MM.1S (cell line): ENCODE measurements at regions not wholly inside any gene's neighbourhood (a gene's known extent, or its start where the extent isn't known, plus 50 kb on each side); places are given as distances from the start of the nearest gene placed in this dataset.

Experiments
- DNase-seq: peaks from one replicate; pipeline ENCODE4 v3.0.0-alpha.2; 2015
- H2AFZ ChIP-seq: fragments of 300-600 bp; sonication (generic); 2 replicates; pipeline ENCODE4 v1.6.0; 2016; ENCODE audit warnings: antibody characterized with exemption, low read length
- H3F3A ChIP-seq: fragments of 300-600 bp; sonication (generic); 2 replicates; pipeline ENCODE4 v1.6.1; 2016; ENCODE audit warnings: mild to moderate bottlenecking, antibody characterized with exemption, low read length, moderate library complexity, mixed read lengths; ENCODE audit not compliant: insufficient read depth
- H3K27ac ChIP-seq: fragments of 300-600 bp; sonication (generic); 2 replicates; pipeline ENCODE4 v1.5.1; 2016; ENCODE audit warnings: mild to moderate bottlenecking, low read length
- H3K27me3 ChIP-seq: fragments of 300-600 bp; sonication (generic); replicated peaks from 2 replicates; pipeline ENCODE4 v1.6.0; 2016; ENCODE audit warnings: low read length; ENCODE audit not compliant: insufficient read depth
- H3K36me3 ChIP-seq: fragments of 300-600 bp; sonication (generic); replicated peaks from 2 replicates; pipeline ENCODE4 v1.6.1; 2016; ENCODE audit warnings: mild to moderate bottlenecking, low read length, mixed read lengths; ENCODE audit not compliant: insufficient read depth
- H3K4me1 ChIP-seq: fragments of 300-600 bp; sonication (generic); 2 replicates; pipeline ENCODE4 v1.6.1; 2016; ENCODE audit warnings: low read length, mixed read lengths
- H3K4me2 ChIP-seq: fragments of 300-600 bp; sonication (generic); 2 replicates; pipeline ENCODE4 v1.6.0; 2016; ENCODE audit warnings: low read depth, low read length
- H3K4me3 ChIP-seq: fragments of 300-600 bp; sonication (generic); 2 replicates; pipeline ENCODE4 v1.5.1; 2016; ENCODE audit warnings: low read length, mixed read lengths
- H3K79me2 ChIP-seq: fragments of 300-600 bp; sonication (generic); 2 replicates; pipeline ENCODE4 v1.6.1; 2016; ENCODE audit warnings: mixed run types, low read length, mixed read lengths
- H3K9ac ChIP-seq: fragments of 300-600 bp; sonication (generic); 2 replicates; pipeline ENCODE4 v1.6.1; 2016; ENCODE audit warnings: low read length, mixed read lengths
- H3K9me2 ChIP-seq: fragments of 300-600 bp; sonication (generic); replicated peaks from 2 replicates; pipeline ENCODE4 v1.6.1; 2016; ENCODE audit warnings: mild to moderate bottlenecking, low read length, mixed read lengths; ENCODE audit not compliant: insufficient read depth
- H3K9me3 ChIP-seq: fragments of 300-600 bp; sonication (generic); replicated peaks from 2 replicates; pipeline ENCODE4 v1.6.1; 2016; ENCODE audit warnings: mild to moderate bottlenecking, low read length, mixed read lengths; ENCODE audit not compliant: insufficient read depth
- H4K20me1 ChIP-seq: fragments of 300-600 bp; sonication (generic); 2 replicates; pipeline ENCODE4 v1.6.1; 2016; ENCODE audit warnings: mild to moderate bottlenecking, low read length, moderate library complexity, mixed read lengths; ENCODE audit not compliant: insufficient read depth
- CTCF ChIP-seq: fragments of 300-600 bp; sonication (generic); IDR thresholded peaks from 2 replicates; pipeline ENCODE4 v1.5.1; 2016; ENCODE audit warnings: antibody characterized with exemption, low read length, mixed read lengths
- EZH2 ChIP-seq: fragments of 300-600 bp; sonication (generic); optimal IDR thresholded peaks from 2 replicates; pipeline ENCODE3; 2017; ENCODE audit warnings: low read depth, mild to moderate bottlenecking, antibody characterized with exemption, low read length, mixed read lengths
- EZH2phosphoT487 ChIP-seq: fragments of 300-600 bp; sonication (generic); IDR thresholded peaks from 2 replicates; pipeline ENCODE4 v1.6.1; 2018; ENCODE audit warnings: antibody characterized with exemption, low read length

- H3F3A ChIP-seq: 0 out of 2 replicates have a peak, but pooled peaks cover 11% of the 10 kb centered on the region
- no peaks in the 10 kb centered on the region for H3K9me2 ChIP-seq
- no peak overlapping the region for H3K9ac ChIP-seq
- no peak overlapping the region for H3K4me2 ChIP-seq
- no peak for DNase-seq
- TF ChIP-seq EZH2 (no peak), EZH2phosphoT487 (no peak), CTCF (no peak)
- H3K36me3 ChIP-seq: no peaks in the 10 kb centered on the region
- H4K20me1 ChIP-seq: no peaks in the 10 kb centered on the region
- peaks cover 17% of the 10 kb centered on the region for H3K4me1 ChIP-seq
- no peaks in the 10 kb centered on the region for H3K27me3 ChIP-seq
- H3K4me3 ChIP-seq: no peak overlapping the region
- H3K27ac ChIP-seq: no peak overlapping the region
- no peaks in the 10 kb centered on the region for H3K9me3 ChIP-seq
- no peak overlapping the region for H2AFZ ChIP-seq
- no peaks in the 10 kb centered on the region for H3K79me2 ChIP-seq
Measured at GRCh38 chr2:134089454-134089853, 164.4 kb upstream of the MGAT5 start.

- Histone ChIP-seq H3K9me3 (no peaks in the 10 kb centered on the region), H3F3A (no peaks in the 10 kb centered on the region), H2AFZ (no peak overlapping the region), H3K9ac (no peak overlapping the region), H3K27me3 (no peaks in the 10 kb centered on the region), H3K27ac (no peak overlapping the region), H3K79me2 (no peaks in the 10 kb centered on the region), H3K4me3 (no peak overlapping the region), H3K4me2 (no peak overlapping the region), H3K9me2 (no peaks in the 10 kb centered on the region), H3K4me1 (no peaks in the 10 kb centered on the region), H3K36me3 (no peaks in the 10 kb centered on the region), H4K20me1 (no peaks in the 10 kb centered on the region)
- no peak for TF ChIP-seq EZH2phosphoT487
- TF ChIP-seq EZH2: no peak
- TF ChIP-seq CTCF: no peak
- DNase-seq: no peak
Measured at GRCh38 chr2:134097740-134098139, 156.1 kb upstream of the MGAT5 start.

- H4K20me1 ChIP-seq: no peaks in the 10 kb centered on the region
- no peaks in the 10 kb centered on the region for H3K79me2 ChIP-seq
- H2AFZ ChIP-seq: no peak overlapping the region
- no peaks in the 10 kb centered on the region for H3K4me1 ChIP-seq
- H3K27ac ChIP-seq: no peak overlapping the region
- DNase-seq: no peak
- no peaks in the 10 kb centered on the region for H3K9me2 ChIP-seq
- no peaks in the 10 kb centered on the region for H3K27me3 ChIP-seq
- H3F3A ChIP-seq: no peaks in the 10 kb centered on the region
- H3K9me3 ChIP-seq: no peaks in the 10 kb centered on the region
- H3K4me3 ChIP-seq: no peak overlapping the region
- no peak overlapping the region for H3K4me2 ChIP-seq
- no peak overlapping the region for H3K9ac ChIP-seq
- TF ChIP-seq EZH2: no peak
- TF ChIP-seq EZH2phosphoT487: no peak
- no peak for TF ChIP-seq CTCF
- no peaks in the 10 kb centered on the region for H3K36me3 ChIP-seq
Measured at GRCh38 chr2:134098321-134098720, 155.6 kb upstream of the MGAT5 start.
